Urothelium cell line (cell line): ENCODE measurements at regions not wholly inside any gene's neighbourhood (a gene's known extent, or its start where the extent isn't known, plus 50 kb on each side); places are given as distances from the start of the nearest gene placed in this dataset.
A peak's percentile ranks its signal among the peaks of the same experiment; 100 is the strongest.

Experiments used
- DNase-seq: peaks from one replicate; pipeline ENCODE4 v3.0.0; 2011; ENCODE audit warnings: low spot score, mixed read lengths
- FAIRE-seq: peaks from 2 replicates; lab custom pipeline; 2011; peaks lifted over from hg19 to GRCh38; lab: Jason Lieb, UNC

DNA sequence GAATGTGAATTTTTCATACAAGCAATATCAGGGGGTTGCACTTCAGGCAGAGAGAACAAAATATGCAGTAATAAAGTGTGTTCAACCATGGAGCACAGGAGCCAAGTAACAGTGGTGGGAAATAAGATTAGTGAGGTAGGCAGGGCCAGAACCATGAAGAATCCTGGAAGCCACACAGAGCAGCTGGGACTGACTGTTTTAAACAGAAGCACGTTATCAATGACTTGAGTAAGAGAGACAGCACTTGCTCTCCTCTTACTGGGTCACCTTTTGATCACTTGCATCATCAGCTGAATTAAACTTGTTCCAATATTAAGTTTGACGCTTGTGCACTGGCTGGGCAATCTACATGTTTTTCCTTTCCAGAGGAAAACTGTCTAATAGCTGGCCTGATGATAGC, 238.5 kb downstream of the TBX18 start:
- FAIRE-seq: no peak
- no peak for DNase-seq

DNA sequence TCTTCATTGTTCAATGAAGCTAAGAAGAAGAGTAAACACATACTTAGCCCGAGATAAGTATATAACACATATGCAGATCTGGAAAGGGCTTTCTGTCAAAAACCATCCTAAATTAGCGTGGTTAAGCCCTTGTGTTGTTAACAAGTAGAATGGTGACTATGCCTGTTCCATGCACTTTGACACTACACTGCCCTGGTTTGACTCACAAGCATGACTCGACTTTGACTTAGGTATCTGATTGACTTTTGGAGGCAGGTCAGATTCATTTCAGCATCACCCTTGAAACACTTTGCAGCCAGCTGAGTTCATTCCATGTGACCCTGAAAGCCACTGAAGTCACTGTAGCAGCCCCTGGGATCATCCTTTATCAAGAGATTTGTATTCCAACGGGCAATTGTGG, 239.8 kb downstream of the TBX18 start:
- FAIRE-seq (no peak), DNase-seq (no peak)

DNA sequence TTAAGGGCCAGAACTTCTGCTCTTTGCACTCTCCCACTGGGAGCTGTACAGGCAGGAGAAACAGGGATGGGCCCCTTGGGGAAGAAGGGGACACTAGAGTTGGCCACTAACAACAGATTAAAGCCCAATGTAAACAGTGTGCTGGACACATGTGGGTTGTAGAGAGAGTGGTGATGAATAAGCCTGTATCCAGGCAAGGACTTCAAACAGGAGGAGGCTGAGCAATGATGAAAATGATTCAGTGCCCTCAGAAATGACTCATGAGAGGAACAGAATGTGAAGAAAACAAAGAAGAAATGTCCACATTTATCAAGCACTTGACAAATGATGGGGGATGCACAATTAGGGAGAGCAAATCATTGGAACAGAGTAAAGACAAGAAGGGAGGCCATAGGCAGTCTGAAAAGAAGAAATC, 242.3 kb downstream of the TBX18 start:
- FAIRE-seq (no peak), DNase-seq (peak; percentile 53)

DNA sequence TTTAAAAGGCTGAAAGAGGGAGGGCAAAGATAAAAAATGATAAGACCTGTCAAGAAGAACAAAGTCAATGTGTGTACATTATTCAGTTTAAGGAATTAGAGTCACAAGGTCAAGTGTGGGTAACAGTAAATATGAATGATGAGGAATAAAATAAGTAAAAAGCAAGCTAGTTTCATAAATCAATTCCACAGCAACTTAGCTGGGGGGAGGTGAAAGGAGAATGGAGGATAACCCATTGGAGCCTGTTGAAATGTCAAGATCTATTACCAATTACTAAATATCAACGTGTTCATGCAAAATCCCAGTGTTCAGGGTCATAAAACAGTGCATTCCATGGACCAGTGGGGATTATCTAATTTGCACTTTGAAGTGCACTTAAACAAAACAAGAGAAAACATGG, 242.9 kb downstream of the TBX18 start:
- no peak for DNase-seq
- no peak for FAIRE-seq

DNA sequence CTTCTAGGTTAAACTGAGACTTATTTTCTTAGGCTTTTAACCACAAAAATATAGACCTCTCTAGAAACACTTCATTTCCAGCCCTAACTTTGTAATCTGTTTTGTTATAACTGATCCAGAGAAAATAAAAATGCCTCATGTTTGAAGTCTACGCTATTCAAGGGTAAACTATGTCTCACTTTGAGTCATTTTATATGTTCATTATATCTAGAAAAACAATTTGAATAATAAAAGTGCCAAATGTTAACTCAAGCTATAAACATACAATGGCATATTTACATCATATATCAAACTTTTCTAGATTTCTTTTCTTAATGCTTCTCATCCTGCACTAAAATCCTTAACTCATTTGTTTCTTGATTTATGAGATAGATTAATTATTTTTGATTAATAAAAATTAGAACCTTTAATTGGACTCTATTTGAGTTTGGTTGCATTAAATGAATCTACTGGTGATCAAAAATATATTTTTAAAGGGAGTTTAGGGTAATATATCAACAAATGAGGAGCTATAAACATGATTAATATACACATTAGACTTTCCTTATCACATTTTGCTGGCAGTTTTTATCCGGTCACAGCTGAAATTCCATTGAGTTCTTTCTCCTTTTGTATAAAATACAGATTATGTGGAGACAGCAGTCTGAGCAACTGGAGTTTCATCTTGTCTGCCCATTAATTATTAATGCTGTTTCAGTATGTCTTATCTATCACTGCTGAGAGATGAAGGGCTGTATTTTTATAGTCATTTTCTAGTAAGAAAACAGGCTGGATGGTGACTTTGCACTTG, 246.5 kb downstream of the TBX18 start:
- DNase-seq (no peak), FAIRE-seq (no peak)

DNA sequence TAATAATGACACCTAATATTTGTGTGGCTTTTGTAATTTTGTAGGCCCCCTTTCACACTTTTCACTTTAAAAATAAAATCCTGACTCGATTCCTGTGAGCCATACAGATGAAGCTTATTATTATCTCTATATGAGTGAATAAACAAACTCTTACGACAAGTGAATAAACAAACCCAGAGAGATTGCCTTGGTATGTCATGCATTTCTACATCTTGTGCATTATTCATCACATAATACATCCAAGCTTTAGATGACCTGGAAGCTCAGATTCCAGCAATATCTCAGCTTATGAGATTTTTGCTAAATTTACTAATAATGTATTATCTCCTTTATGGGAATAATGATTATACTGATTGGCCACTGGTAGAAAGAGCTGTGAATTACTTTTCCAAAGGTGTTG, 248.2 kb downstream of the TBX18 start:
- no peak for DNase-seq
- no peak for FAIRE-seq

- FAIRE-seq: no peak
- DNase-seq: no peak
Measured at GRCh38 chr6:84515067-84515466, 249.3 kb downstream of the TBX18 start.

DNA sequence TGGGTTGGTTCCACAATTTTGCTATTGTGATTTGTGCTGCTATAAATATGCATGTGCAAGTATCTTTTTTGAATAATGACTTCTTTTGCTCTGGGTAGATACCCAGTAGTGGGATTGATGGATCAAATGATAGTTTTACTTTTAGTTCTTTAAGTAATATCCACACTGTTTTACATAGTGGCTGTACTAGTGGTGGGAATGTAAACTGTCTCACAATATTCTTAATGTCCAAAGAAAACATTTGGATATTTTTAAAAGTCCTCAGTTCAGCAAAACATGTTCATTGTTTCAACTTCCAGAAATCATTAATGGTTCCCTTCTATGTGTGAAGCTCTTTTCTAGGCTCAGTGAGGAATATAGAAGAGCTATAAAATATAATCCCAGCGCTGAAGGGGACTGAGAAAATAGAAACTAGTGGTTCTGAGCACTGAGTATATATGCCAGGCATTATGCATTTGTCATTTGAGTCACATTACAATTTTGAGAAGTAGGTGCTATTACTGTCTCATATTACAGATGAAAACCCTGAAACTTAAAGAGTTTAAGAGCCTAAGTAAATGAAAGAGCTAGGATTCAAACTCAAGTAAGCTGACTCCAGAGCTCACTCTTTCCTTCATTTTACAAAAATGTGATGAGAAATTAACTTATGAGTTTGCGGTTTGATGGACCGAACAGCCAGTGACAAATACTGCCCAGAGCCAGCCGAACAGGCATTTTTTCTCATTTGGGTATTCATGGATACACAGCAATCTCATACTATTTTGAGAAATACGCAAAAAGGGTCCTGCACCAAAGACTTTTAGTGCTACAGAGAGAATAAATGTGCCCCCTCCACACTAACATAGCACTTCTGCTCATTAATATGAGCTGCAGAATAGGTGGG, 250.1 kb downstream of the TBX18 start:
- FAIRE-seq: no peak

DNA sequence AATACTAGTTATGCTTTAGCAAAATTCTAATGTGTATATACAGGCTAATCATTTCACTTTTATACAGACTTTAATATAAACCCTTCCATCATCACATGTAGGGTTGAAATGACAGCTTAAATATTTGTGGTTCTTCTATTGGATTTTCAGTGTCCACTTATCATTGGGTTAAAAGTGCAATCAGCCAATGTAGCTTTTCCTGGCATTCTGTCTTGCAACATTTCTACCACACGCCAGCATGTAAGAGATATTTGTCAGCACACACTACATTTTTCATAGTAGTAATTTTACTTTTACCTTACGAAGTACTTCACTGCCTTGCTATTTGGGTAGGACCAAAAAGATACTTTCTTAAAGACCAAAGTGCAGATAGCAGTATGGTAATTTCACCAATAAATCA, 252.0 kb downstream of the TBX18 start:
- FAIRE-seq: no peak
- no peak for DNase-seq

More for the DNA sequence above, 250.1 kb downstream of the TBX18 start:
- no peak for DNase-seq

GRCh38 chr6:84511929-84512328, 252.5 kb downstream of the TBX18 start:
- no peak for FAIRE-seq
- DNase-seq: no peak

DNA sequence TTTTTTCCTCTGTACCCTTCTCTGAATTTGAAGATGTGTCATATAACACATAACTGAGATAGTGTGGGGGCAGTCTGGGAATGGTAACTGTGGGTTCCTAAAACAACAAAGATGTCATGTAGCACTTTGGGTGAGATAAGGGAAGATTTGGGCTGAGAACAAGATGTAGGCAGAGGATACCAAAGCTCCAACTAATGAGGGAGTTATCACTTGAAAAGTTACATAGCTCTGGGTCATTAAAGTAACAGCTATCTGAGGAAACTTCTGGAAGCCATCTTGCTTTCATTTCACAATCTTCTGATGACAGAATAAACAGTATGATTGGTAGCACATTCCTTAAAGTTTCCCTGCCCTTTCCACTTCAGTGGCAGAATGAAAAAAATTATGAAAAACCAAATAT, 255.4 kb downstream of the TBX18 start:
- DNase-seq (no peak), FAIRE-seq (no peak)

- FAIRE-seq: no peak
- DNase-seq: no peak
Measured at GRCh38 chr6:84508334-84508733, 256.1 kb downstream of the TBX18 start.

GRCh38 chr6:84504025-84504424, 260.4 kb downstream of the TBX18 start:
- FAIRE-seq: no peak
- DNase-seq: no peak

GRCh38 chr6:84501315-84501714, 263.1 kb downstream of the TBX18 start:
- DNase-seq: no peak
- FAIRE-seq: no peak

GRCh38 chr6:84500726-84501125, 263.7 kb downstream of the TBX18 start:
- no peak for FAIRE-seq

GRCh38 chr6:84498905-84499304, 265.5 kb downstream of the TBX18 start:
- FAIRE-seq (no peak), DNase-seq (no peak)

More at GRCh38 chr6:84500726-84501125, 263.7 kb downstream of the TBX18 start:
- no peak for DNase-seq

DNA sequence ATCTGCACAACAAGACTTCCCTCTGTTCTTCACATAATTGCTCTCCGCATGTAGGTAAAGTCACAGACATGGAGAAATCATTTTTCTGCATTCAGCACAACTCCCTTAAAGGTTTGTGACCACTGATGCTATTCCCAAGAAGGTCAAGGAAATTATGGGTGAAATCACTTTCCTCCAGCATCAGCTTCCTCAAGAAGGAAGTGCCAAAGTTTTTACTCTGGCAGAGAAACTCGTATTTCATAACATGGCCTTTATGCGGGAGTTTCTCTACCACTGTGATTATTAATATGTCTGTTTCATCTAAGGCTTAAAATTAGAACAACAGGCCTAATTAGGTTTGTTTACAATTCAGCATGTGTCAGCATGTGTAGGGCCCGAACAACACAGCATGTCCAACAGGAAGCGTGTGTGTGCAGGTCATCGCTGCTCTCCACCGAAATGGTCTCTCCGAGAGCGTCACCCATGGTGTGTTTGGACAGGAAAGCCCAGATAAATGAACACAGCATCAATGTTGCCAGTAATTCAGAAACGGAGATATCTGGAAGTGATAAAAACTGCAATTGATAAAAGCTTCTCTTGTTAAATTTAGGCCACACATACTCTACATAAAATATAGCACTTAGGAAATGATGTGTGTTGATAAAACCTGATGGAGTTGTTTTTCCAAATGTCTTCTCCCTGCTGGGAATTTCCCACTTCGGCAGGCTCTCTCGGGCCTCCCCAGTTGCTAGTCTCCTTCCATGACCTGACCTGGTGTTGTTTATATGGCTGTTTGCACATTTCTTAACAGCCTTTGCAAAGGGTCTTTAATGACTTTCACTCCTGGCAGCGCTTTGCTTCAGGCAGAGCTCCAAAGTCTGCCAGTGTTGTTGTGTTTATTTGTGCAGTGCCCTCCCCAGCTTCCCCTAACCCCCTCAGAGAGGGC, 265.1 kb upstream of the CEP162 start:
- DNase-seq (no peak), FAIRE-seq (no peak)

DNA sequence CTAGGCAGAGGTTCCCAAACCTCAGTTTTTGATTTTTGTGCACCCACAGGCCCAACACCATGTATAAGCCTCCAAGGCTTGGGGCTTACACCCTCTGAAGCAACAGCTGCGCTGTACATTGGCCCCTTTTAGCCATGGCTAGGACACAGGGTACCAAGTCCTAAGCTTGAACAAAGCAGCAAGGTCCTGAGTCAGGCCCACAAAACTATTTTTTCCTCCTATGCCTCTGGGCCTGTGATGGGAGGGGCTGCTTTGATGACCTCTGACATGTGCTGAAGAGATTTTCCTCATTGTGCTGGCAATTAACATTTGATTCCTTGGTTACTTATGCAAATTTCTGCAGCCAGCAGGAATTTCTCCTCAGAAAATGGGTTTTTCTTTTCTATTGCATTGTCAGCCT, 262.2 kb upstream of the CEP162 start:
- FAIRE-seq (no peak), DNase-seq (no peak)

DNA sequence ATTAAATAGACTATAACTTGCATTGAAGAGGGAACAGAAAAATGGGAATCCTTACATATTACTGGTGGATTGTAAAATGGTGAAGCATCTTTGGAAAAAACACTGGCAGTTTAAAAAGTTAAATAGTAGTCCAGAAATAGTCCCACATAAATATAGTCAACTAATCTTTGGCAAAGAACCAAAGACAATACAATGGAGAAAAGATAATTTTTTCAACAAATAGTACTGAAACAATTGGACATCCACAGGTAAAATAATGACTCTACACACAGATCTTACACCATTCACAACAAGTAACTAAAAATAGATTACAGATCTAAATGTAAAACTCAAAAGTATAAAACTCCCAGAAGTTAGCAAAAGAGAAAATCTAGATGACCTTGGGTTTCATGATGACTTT, 259.1 kb upstream of the CEP162 start:
- no peak for DNase-seq
- no peak for FAIRE-seq

DNA sequence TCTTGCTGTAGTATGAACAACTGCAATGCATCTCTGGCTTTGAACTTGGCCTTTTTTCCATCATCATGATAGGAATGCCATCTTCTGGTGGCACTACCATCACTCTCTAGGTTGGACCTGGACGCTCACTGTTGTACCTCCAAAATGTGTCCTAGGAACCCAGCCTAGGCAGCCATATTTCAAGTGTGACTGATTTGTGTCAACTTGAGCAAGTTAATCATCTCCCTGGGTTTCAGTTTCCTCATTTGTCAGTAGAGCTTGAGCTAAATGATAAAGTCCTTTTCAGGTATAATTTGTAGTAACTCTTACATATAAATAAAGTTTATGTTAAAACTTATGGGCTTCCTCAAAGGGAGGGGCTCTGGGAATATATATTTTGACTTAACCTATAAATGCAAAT, 241.7 kb upstream of the CEP162 start:
- DNase-seq (no peak), FAIRE-seq (no peak)

- DNase-seq (no peak), FAIRE-seq (no peak)
Measured at GRCh38 chr6:84467296-84467695, 239.9 kb upstream of the CEP162 start.
